ENCODE measurements at regions not wholly inside any gene's neighbourhood (a gene's known extent, or its start where the extent isn't known, plus 50 kb on each side); places are given as distances from the start of the nearest gene placed in this dataset.

GRCh38 chr15:35771746-35772442 lies 225.9 kb upstream of the DPH6 start:
- no peak for DNase-seq (ENCODE audit: low spot score)

DNA sequence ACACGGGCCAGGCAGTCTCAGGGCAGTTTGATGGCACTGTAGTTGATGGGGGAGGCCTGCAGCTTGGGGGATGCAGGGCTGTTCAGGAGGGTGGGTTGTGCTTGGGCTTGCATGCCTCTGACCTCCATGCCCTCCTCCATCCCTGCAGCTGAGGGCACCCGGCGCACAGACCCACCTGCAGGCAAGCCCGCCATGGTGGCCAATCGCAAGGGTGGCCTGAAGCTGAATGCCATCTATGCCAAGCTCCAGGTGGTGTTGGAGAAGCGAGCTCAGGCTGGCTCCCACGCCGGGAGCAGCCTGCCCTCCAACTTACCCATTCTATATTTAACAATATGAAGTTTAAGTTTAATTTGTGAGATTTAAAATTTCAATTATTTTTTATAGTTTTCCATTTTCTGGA lies 228.7 kb upstream of the DPH6 start:
- DNase-seq (ENCODE audit: low spot score): no peak

GRCh38 chr15:35775471-35775870 lies 229.5 kb upstream of the DPH6 start:
- no peak for DNase-seq (ENCODE audit: low spot score)

DNA sequence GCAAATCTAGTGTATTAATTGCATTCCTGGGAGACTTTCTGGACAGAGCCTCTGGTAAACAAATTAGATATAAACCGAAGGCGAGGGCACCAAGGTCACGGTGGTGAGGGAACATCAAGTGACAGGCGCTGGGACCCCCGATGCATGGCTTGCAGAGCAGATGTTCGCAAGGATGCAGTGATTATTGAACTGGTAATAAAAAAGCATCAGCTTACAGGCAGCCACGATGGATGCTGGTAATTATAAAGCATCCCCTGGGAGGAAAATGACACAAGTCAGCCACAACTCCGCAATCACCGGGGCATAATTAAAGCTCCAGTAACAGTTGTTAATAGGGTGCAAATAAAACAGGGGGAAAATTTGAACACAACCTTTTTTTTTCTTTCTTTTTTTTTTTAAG lies 231.1 kb upstream of the DPH6 start:
- no peak for DNase-seq (ENCODE audit: low spot score)

- no peak for DNase-seq (ENCODE audit: low spot score)
Observed at GRCh38 chr15:35783203-35783602, 237.2 kb upstream of the DPH6 start.

GRCh38 chr15:35784745-35785144 lies 238.8 kb upstream of the DPH6 start:
- DNase-seq (ENCODE audit: low spot score): no peak

DNA sequence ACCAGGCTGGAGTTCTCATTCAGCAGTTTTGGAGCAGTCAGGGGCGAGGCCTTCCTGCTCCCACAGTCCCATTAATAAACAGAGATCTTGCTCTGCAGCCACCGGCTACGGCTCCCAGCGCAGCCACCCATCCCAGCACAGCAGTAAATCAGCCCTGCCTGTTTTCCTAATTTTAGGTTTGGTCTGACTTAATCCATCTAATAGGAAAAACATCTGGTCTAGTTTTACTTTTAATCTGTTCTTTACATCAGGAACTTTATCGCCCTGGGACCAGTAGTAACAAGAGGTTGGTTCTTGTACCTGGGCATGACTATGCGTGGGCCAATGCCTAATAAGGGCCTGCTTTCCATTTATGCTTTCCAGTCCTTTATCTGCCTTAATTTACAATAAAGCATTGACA lies 264.0 kb upstream of the DPH6 start:
- no peak for DNase-seq (ENCODE audit: low spot score)

- DNase-seq (ENCODE audit: low spot score): no peak
Observed at GRCh38 chr15:35813573-35813972, 267.6 kb upstream of the DPH6 start.

DNA sequence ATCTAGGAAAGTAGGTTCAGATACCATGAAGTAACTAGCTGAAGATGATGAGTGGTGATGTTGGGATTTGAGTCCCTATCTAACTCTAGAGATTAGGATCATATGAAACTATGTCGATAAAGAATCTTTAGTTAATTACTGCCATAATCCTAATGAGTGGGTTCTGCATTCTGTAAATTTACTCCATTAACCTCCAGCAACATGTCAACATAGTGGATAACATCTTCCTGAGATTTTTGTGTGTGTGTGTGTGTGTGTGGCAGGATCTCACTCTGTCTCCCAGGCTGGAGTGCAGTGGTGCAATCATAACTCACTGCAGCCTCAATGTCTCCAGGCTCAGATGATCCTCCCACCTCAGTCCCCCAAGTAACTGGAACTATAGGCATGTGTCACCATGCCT lies 272.9 kb upstream of the DPH6 start:
- DNase-seq (ENCODE audit: low spot score): no peak

DNA sequence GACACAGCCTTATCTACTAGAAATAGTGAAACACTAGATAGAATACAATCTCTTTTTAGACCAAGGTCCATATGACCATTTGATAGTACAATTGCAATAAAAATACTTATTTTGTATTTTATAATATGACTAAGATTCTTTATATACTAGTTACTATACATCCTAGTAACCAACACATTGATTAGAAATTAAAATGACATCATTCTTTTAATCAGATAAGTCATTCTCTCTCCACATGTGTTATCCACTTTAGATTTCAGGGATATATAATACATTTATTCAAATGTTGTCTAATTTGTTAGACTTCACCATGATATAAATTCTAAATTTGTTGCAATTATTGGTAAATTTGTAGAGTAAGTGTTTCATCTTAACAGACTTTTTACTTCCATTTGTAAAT lies 276.2 kb upstream of the DPH6 start:
- no peak for DNase-seq (ENCODE audit: low spot score)

GRCh38 chr15:35827141-35827540 lies 281.2 kb upstream of the DPH6 start:
- DNase-seq (ENCODE audit: low spot score): no peak

DNA sequence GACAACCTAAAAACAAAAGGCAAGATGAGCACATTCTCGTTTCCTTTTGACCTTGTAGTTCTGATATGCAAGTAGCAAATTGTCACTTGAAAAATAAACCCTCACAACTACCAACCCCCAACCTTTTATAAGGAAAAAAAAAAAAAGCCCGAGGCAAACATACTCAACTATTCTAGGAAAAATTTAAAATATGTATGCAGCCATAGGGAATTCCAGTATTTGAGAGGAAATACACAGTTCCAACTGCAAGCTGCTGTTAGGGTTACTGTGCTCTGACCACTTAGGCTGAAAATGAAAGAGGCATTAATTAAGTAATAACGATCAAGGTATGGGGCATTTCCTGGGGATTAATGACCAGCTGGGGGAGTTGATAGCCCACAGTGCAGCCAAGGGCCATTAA lies 281.9 kb upstream of the DPH6 start:
- DNase-seq (ENCODE audit: low spot score): no peak

DNA sequence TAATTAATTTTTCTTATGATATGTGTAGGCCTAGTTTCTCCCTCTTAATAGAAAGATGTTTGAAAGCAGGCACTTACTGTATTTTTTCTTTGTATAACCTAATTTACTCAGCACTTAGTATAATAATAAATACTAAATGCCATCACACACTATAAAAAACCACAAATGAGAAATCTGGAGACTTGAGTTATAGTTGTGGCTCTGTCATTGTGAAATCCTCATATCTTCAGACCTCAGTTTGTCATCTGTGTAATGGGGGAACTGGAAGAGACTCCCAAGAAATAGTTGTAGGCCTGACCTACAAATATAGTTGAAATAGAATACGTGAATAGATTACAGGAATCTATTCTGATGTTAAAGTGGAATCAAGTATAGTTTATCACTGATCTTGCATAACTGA lies 287.6 kb upstream of the DPH6 start:
- DNase-seq (ENCODE audit: low spot score): no peak

- no peak for DNase-seq (ENCODE audit: low spot score)
Observed at GRCh38 chr15:35834216-35834830, 288.4 kb upstream of the DPH6 start.

DNA sequence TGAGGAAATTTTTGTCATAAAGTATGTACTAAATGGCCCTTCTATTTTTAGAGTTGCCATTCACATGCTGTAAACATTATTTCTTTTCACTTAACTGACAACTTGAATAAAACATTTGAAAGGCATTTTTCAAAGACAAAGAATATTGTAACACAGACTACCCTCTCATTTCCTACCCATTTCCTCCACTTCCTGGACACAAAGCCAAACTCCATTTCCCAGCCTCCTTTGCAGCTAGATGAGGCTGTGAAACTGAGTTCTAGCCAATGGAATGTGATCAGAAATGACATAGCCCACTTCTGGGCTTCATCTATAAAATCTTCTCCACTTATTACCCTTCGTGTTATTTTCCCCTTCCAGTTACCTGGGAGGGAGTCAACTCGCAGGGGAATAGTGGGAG lies 288.9 kb upstream of the DPH6 start:
- no peak for DNase-seq (ENCODE audit: low spot score)

GRCh38 chr15:35838424-35839111 lies 292.6 kb upstream of the DPH6 start:
- no peak for DNase-seq (ENCODE audit: low spot score)

- no peak for DNase-seq (ENCODE audit: low spot score)
Observed at GRCh38 chr15:35842631-35843030, 296.7 kb upstream of the DPH6 start.

DNA sequence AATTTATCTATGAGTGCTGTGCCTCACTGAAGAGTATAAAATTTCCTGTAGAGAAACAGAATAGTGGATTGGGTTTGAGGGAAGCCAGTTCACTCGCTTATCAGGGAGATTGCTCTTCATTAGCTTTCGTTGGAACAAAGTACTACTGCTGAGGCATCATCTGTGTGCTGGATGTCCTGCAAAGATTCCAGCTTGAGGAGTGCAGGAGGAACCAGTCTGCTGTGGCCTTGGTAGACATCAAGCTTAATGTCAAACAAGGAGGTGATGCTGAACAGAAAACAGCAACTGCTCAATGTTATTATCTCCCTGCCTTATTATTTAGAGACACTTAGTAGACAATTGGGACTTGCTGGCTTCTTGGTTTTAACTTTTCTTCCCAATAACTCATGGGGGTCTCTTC lies 297.5 kb upstream of the DPH6 start:
- DNase-seq (ENCODE audit: low spot score): no peak

DNA sequence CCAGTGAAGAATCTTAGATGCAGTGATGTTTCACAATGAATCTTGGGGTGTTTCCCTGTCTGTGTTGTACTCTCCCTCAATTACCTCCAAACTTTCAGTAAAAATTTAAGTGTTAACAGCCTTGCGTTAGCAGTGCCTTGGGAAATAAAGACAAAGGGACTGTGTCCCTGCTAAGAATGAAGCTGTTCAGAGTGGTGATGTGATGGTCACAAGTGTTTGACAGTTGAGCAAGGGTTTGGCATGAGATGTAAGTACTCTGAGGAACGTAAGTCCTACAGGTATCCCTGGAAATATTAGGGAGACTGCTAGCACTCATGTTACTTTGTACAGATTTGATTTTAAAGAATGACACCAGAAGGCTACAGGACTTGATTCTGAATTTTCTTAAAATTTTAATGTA lies 304.3 kb upstream of the DPH6 start:
- no peak for DNase-seq (ENCODE audit: low spot score)

- no peak for DNase-seq (ENCODE audit: low spot score)
Observed at GRCh38 chr15:35851491-35851890, 305.5 kb upstream of the DPH6 start.

- no peak for DNase-seq (ENCODE audit: low spot score)
Observed at GRCh38 chr15:35852818-35853624, 307.1 kb upstream of the DPH6 start.

DNA sequence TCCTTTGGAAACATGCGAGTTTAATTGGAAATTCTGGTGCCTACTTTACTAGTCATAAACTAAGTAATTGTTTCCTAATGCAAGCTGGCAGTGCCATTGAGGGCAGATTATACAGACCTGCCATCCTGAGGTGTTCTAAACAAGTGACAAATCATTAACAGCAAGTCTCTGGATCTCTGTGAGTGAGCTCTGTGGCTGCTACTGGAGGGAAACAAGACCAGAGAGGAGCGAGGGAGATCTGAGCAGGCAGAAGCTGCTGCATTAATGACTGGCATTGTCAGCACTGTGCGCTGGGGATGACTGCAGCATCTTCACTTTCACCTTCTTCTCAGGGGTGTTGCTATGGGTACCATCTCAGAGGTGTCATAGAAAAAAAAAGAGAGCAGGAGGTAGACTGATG lies 308.4 kb upstream of the DPH6 start:
- DNase-seq (ENCODE audit: low spot score): no peak

Measured in cerebellar cortex (tissue), 1 donor.